GM12878 (cell line): ENCODE measurements at regions not wholly inside any gene's neighbourhood (a gene's known extent, or its start where the extent isn't known, plus 50 kb on each side); places are given as distances from the start of the nearest gene placed in this dataset.
"Not testable (repeated sequence)": the region's sequence is repeated elsewhere in the genome, so short reads cannot be mapped to it uniquely, and the experiment has no call there.

Source experiments
- ATAC-seq: fragments of 200-7000 bp; cut with Tn5 transposase; 3 replicates; pipeline ENCODE4 v1.9.1; 2020; ENCODE audit warnings: mild to moderate bottlenecking, moderate library complexity
- BruUV-seq: library from RNA; stranded (reverse); fragments of 400-500 nt; replicated peaks from 2 replicates; lab custom pipeline; 2021; lab: Mats Ljungman, UMichigan
- CTCF ChIA-PET: fragments of 300-600 bp; sonication (Branson Sonifier 250); formaldehyde crosslinking; extraction: SDS; loops from one replicate; lab custom pipeline; 2021; ENCODE audit warnings: inconsistent platforms; lab: Yijun Ruan, JAX
- POLR2A ChIA-PET: fragments of 350-600 bp; formaldehyde crosslinking; extraction: SDS; loops from one replicate; lab custom pipeline; 2021; ENCODE audit warnings: inconsistent platforms; lab: Charles Lee
- RAD21 ChIA-PET: fragments of 300-600 bp; sonication (Branson Sonifier 250); formaldehyde crosslinking; loops from one replicate; lab custom pipeline; 2023; ENCODE audit warnings: antibody characterized with exemption; ENCODE audit not compliant: unreplicated experiment; lab: Charles Lee
- SMC1A ChIA-PET: fragments of 300-600 bp; sonication (Branson Sonifier 250); formaldehyde crosslinking; loops from one replicate; lab custom pipeline; 2023; ENCODE audit not compliant: unreplicated experiment, uncharacterized antibody; lab: Charles Lee
- DNase-seq: peaks from one replicate; pipeline ENCODE4 v3.0.0-alpha.2; 2011; ENCODE audit warnings: low read depth, low spot score
- FAIRE-seq: peaks from 3 replicates; lab custom pipeline; 2011; peaks lifted over from hg19 to GRCh38; lab: Jason Lieb, UNC
- H2AFZ ChIP-seq: 2 replicates; pipeline ENCODE4 v1.6.0; 2011; ENCODE audit warnings: low read depth, low read length, control low read depth; ENCODE audit not compliant: control insufficient read depth
- H3K27ac ChIP-seq: 2 replicates; pipeline ENCODE4 v1.5.1; 2011; ENCODE audit warnings: control low read depth; ENCODE audit not compliant: control insufficient read depth, insufficient read depth
- H3K27me3 ChIP-seq, 2 experiments: replicated peaks in 1 of 2; 2 replicates each; pipeline versions ENCODE4 v1.6.0 to v1.6.1; 2011; ENCODE audit warnings: low read length in 1 of 2; ENCODE audit not compliant: control insufficient read depth in 2 of 2, insufficient read depth in 2 of 2
- H3K36me3 ChIP-seq, 2 experiments: 2 replicates each; pipeline ENCODE4 v1.5.1; 2011; ENCODE audit warnings: low read length in 1 of 2; ENCODE audit not compliant: control insufficient read depth in 2 of 2, insufficient read depth in 2 of 2
- H3K4me1 ChIP-seq: 2 replicates; pipeline ENCODE4 v1.6.1; 2011; ENCODE audit warnings: mild to moderate bottlenecking, low read length, moderate library complexity, mixed read lengths; ENCODE audit not compliant: control insufficient read depth, insufficient read depth
- H3K4me2 ChIP-seq: 2 replicates; pipeline ENCODE4 v1.6.0; 2011; ENCODE audit warnings: control low read depth; ENCODE audit not compliant: control insufficient read depth, insufficient read depth
- H3K4me3 ChIP-seq: fragments of 200-600 bp; sonication (generic); 2 replicates; pipeline ENCODE4 v1.5.1; 2016
- H3K79me2 ChIP-seq: 2 replicates; pipeline ENCODE4 v1.6.0; 2011; ENCODE audit warnings: low read length; ENCODE audit not compliant: control insufficient read depth, insufficient read depth
- H3K9ac ChIP-seq: 2 replicates; pipeline ENCODE4 v1.8.0; 2011; ENCODE audit warnings: low read length, control low read depth, mixed read lengths; ENCODE audit not compliant: control insufficient read depth, insufficient read depth
- H3K9me3 ChIP-seq: replicated peaks from 3 replicates; pipeline ENCODE4 v1.5.1; 2011; ENCODE audit warnings: mild to moderate bottlenecking, low read length; ENCODE audit not compliant: control insufficient read depth, insufficient read depth
- H4K20me1 ChIP-seq: 2 replicates; pipeline ENCODE4 v1.6.0; 2011; ENCODE audit not compliant: control insufficient read depth, insufficient read depth
- RB1 ChIP-seq: fragments of 450-650 bp; formaldehyde crosslinking; IDR thresholded peaks from 2 replicates; pipeline ENCODE4 v1.6.1; 2017; ENCODE audit warnings: mild to moderate bottlenecking, borderline replicate concordance
- WGBS: methylation state at CpG from one replicate; pipeline ENCODE4 v1.1.6; 2016; ENCODE audit warnings: low lambda C conversion rate; ENCODE audit not compliant: insufficient replicate concordance, insufficient coverage; ENCODE audit errors: missing lambda C conversion rate; 5-methylcytosine and 5-hydroxymethylcytosine counted together
- in situ Hi-C: fragments of 300-500 bp; cut with MboI; formaldehyde crosslinking; loops from 9 replicates; pipeline ENCODE4 v1.14.3; 2018; ENCODE audit warnings: mixed read lengths
- intact Hi-C: fragments of 100-400 bp; cut with micrococcal nuclease; formaldehyde crosslinking; loops from one replicate; pipeline ENCODE4 v1.14.2; 2022; ENCODE audit not compliant: unreplicated experiment

DNA sequence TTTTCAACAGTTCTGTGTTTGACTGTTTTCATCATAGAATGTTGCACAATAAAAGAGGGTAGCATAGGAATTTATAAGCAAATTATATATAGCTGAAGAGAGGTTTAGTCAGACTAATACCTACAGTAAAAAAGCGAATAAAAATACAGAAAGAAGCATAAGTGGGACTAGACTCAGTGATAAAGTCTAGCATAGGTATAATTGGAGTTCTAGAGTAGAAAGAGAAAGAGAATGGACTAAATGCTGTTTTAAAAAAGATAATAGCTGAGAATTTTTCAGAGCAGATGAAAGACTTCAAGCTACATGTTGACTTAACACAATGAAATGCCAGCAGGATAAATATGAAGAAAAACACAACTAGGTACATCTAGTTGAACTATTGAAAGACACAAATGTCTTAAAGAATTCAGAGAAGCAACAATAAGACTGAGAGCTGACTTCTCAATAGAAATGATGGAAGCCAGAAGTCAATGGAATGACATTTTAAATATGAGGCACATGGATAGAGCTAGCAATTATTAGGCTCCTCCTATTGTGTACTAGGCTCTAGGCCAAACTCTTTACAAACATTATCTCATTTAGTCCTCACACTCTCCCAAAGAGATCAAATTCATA lies 573.9 kb downstream of the ZNF608 start:
- RAD21 ChIA-PET = no interaction called here
- H3K4me1 ChIP-seq = no peaks in the 10 kb centered on the region
- no peaks in the 10 kb centered on the region for H3K9me3 ChIP-seq
- POLR2A ChIA-PET = no interaction called here
- H3K27ac ChIP-seq = no peak overlapping the region
- no peak overlapping the region for H3K4me3 ChIP-seq
- DNase-seq (no peak), FAIRE-seq (no peak), ATAC-seq (no peak)
- no peak overlapping the region for H3K9ac ChIP-seq
- no peak for TF ChIP-seq RB1
- H4K20me1 ChIP-seq = no peaks in the 10 kb centered on the region
- SMC1A ChIA-PET = interaction anchor here (1.2 kb wide), 2 partner anchors 136 to 180 kb away, joined by 3 read pairs; no protein-coding TSS in a partner anchor
- H3K36me3 ChIP-seq = no peaks in the 10 kb centered on the region
- CTCF ChIA-PET = interaction anchor here (1.4 kb wide), 1 partner anchor 13 kb away, joined by 3 read pairs; no protein-coding TSS in a partner anchor
- no peak overlapping the region for H3K4me2 ChIP-seq
- no TSS peak for BruUV-seq
- no peak overlapping the region for H2AFZ ChIP-seq
- 20% methylated on average over 1 of the region's 1 CpG for WGBS
- no peaks in the 10 kb centered on the region for H3K79me2 ChIP-seq
- no peaks in the 10 kb centered on the region for H3K27me3 ChIP-seq
- in situ Hi-C loops (no loop called here), intact Hi-C loops (no loop called here)

DNA sequence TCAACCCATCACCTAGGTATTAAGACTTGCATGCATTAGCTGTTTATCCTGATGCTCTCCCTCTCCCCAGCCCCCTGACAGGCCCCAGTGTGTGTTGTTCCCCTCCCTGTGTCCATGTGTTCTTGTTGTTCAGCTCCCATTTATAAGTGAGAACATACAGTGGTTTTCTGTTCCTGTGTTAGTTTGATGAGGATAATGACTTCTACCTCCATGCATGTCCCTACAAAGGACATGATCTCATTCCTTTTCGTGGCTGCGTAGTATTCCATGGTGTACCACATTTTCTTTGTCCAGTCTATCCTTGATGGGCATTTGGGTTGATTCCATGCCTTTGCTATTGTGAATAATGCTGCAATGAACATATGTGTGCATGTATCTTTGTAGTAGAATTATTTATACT lies 578.3 kb downstream of the ZNF608 start:
- POLR2A ChIA-PET = not testable (repeated sequence)

More for the DNA sequence above, 578.3 kb downstream of the ZNF608 start:
- H2AFZ ChIP-seq, BruUV-seq, RAD21 ChIA-PET, intact Hi-C loops, H3K4me1 ChIP-seq, H3K27ac ChIP-seq, H3K4me3 ChIP-seq, H3K27me3 ChIP-seq, in situ Hi-C loops, H3K9ac ChIP-seq, DNase-seq, CTCF ChIA-PET, H3K9me3 ChIP-seq, H4K20me1 ChIP-seq, H3K79me2 ChIP-seq, ATAC-seq, H3K36me3 ChIP-seq, FAIRE-seq, H3K4me2 ChIP-seq: not testable (repeated sequence)
- WGBS = 28% methylated on average over 2 of the region's 2 CpGs
- SMC1A ChIA-PET = interaction anchor here (1.1 kb wide), 1 partner anchor 496 kb away, joined by 3 read pairs; no protein-coding TSS in a partner anchor
